Esophagus squamous epithelium (tissue), 4 donors: ENCODE measurements at regions not wholly inside any gene's neighbourhood (a gene's known extent, or its start where the extent isn't known, plus 50 kb on each side); places are given as distances from the start of the nearest gene placed in this dataset.

Experiments used
- CTCF ChIP-seq, 6 experiments: fragments of 450-650 bp in 4 of 6; fragments of 200-600 bp in 2 of 6; sonication (generic) in 2 of 6; IDR thresholded peaks; one replicate each; pipeline ENCODE4 v1.5.1; 2016 to 2019; ENCODE audit warnings: antibody characterized with exemption in 6 of 6, mild to moderate bottlenecking in 4 of 6, moderate library complexity in 4 of 6
- POLR2A ChIP-seq, 4 donors: fragments of 450-650 bp; IDR thresholded peaks; one replicate each; pipeline ENCODE4 v1.6.1; 2017; ENCODE audit warnings: antibody characterized with exemption in 4 of 4, mild to moderate bottlenecking in 4 of 4, moderate library complexity in 3 of 4

GRCh38 chr6:16857969-16858592 is 96.8 kb upstream of the ATXN1 start:
- TF ChIP-seq CTCF (IDR thresholded peaks at IDR 0.05) (no peak), POLR2A (IDR thresholded peaks at IDR 0.05) (no peak)
